K562 (cell line): ENCODE measurements at regions not wholly inside any gene's neighbourhood (a gene's known extent, or its start where the extent isn't known, plus 50 kb on each side); places are given as distances from the start of the nearest gene placed in this dataset.

ENCODE experiments used
- FOXA3 ChIP-seq, 2 experiments: fragments of 450-650 bp in 1 of 2; sonication (generic) in 1 of 2; formaldehyde crosslinking; IDR thresholded peaks in 1 of 2; conservative IDR thresholded peaks in 1 of 2; 2 replicates each; pipeline versions ENCODE4 v1.4.0 to v1.8.0; 2020 to 2022; ENCODE audit warnings: mild to moderate bottlenecking in 2 of 2, missing genetic modification reagents in 1 of 2
- SIN3A ChIP-seq, 2 experiments: fragments of 150-350 bp in 1 of 2; IDR thresholded peaks; 2 replicates each; pipeline ENCODE4 v1.6.1; 2011 to 2016; ENCODE audit warnings: borderline replicate concordance in 2 of 2, low read depth in 2 of 2, low read length in 2 of 2, mild to moderate bottlenecking in 2 of 2, moderate library complexity in 2 of 2; ENCODE audit not compliant: control insufficient read depth in 1 of 2
- ZBTB17 ChIP-seq: fragments of 450-650 bp; formaldehyde crosslinking; IDR thresholded peaks from 2 replicates; pipeline ENCODE4 v1.4.0; 2020; ENCODE audit warnings: mild to moderate bottlenecking
- ZNF174 ChIP-seq: fragments of 250-450 bp; sonication (Bioruptor Pico); IDR thresholded peaks from 2 replicates; pipeline ENCODE4 v1.4.0; 2020; ENCODE audit warnings: mild to moderate bottlenecking
- ZNF212 ChIP-seq: fragments of 450-650 bp; formaldehyde crosslinking; IDR thresholded peaks from 2 replicates; pipeline ENCODE4 v1.4.0; 2020; ENCODE audit warnings: mild to moderate bottlenecking
- TF ChIP-seq, protein P1 (sequence below), 3 experiments: fragments of 200-800 bp in 1 of 3; fragments of 250-450 bp in 1 of 3; fragments of 450-650 bp in 1 of 3; sonication (Bioruptor Pico) in 1 of 3; sonication (Bioruptor generic) in 1 of 3; formaldehyde crosslinking in 1 of 3; IDR thresholded peaks; 2 replicates each; pipeline versions ENCODE4 v1.6.1 to v1.8.0; 2016 to 2022; ENCODE audit warnings: mild to moderate bottlenecking in 2 of 3, missing genetic modification characterization in 2 of 3, missing compliant biosample characterization in 1 of 3, moderate library complexity in 1 of 3
- TF ChIP-seq, protein P2 (sequence below): sonication (generic); formaldehyde crosslinking; IDR thresholded peaks from 2 replicates; pipeline ENCODE4 v1.8.0; 2023; ENCODE audit warnings: mild to moderate bottlenecking, missing genetic modification reagents

DNA sequence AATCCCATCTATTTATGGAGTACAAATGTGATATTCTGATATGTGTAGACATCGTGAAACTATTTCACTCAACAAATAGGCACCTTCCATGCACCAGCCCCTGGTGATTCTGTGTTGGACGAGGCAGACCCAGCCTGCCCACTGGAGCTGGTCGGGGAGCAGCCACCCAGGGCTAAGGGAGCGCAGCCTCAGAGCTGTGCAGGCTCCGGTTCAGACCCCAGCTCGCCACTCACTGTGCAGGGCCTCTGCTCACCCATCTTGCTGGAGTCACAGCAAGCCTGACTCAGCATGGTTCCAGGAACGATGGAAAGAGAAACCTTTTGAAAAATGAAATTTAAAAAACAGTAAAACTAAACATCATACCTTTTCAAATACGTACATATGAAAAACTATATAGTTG is 52.3 kb upstream of the BCL11B start (continued):
- TF ChIP-seq, protein P1, sequence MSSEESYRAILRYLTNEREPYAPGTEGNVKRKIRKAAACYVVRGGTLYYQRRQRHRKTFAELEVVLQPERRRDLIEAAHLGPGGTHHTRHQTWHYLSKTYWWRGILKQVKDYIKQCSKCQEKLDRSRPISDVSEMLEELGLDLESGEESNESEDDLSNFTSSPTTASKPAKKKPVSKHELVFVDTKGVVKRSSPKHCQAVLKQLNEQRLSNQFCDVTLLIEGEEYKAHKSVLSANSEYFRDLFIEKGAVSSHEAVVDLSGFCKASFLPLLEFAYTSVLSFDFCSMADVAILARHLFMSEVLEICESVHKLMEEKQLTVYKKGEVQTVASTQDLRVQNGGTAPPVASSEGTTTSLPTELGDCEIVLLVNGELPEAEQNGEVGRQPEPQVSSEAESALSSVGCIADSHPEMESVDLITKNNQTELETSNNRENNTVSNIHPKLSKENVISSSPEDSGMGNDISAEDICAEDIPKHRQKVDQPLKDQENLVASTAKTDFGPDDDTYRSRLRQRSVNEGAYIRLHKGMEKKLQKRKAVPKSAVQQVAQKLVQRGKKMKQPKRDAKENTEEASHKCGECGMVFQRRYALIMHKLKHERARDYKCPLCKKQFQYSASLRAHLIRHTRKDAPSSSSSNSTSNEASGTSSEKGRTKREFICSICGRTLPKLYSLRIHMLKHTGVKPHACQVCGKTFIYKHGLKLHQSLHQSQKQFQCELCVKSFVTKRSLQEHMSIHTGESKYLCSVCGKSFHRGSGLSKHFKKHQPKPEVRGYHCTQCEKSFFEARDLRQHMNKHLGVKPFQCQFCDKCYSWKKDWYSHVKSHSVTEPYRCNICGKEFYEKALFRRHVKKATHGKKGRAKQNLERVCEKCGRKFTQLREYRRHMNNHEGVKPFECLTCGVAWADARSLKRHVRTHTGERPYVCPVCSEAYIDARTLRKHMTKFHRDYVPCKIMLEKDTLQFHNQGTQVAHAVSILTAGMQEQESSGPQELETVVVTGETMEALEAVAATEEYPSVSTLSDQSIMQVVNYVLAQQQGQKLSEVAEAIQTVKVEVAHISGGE (CRISPR knock-in tag; IDR thresholded peaks at IDR 0.05), result no peak
- TF ChIP-seq ZNF174 (no peak), SIN3A (IDR thresholded peaks at IDR 0.05; ENCODE audit: borderline replicate concordance in 2 of 2, control insufficient read depth in 1 of 2, low read depth in 2 of 2, low read length in 2 of 2) (no peak), FOXA3 (CRISPR knock-in tag; conservative IDR thresholded peaks at IDR 0.05 in 1 of 2, IDR thresholded peaks at IDR 0.05 in 1 of 2) (no peak), ZNF212 (CRISPR knock-in tag) (no peak), ZBTB17 (CRISPR knock-in tag) (no peak)
- TF ChIP-seq, protein P2, sequence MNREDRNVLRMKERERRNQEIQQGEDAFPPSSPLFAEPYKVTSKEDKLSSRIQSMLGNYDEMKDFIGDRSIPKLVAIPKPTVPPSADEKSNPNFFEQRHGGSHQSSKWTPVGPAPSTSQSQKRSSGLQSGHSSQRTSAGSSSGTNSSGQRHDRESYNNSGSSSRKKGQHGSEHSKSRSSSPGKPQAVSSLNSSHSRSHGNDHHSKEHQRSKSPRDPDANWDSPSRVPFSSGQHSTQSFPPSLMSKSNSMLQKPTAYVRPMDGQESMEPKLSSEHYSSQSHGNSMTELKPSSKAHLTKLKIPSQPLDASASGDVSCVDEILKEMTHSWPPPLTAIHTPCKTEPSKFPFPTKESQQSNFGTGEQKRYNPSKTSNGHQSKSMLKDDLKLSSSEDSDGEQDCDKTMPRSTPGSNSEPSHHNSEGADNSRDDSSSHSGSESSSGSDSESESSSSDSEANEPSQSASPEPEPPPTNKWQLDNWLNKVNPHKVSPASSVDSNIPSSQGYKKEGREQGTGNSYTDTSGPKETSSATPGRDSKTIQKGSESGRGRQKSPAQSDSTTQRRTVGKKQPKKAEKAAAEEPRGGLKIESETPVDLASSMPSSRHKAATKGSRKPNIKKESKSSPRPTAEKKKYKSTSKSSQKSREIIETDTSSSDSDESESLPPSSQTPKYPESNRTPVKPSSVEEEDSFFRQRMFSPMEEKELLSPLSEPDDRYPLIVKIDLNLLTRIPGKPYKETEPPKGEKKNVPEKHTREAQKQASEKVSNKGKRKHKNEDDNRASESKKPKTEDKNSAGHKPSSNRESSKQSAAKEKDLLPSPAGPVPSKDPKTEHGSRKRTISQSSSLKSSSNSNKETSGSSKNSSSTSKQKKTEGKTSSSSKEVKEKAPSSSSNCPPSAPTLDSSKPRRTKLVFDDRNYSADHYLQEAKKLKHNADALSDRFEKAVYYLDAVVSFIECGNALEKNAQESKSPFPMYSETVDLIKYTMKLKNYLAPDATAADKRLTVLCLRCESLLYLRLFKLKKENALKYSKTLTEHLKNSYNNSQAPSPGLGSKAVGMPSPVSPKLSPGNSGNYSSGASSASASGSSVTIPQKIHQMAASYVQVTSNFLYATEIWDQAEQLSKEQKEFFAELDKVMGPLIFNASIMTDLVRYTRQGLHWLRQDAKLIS, result no peak
